Activated T-helper 1 cell treated with anti-CD3 and anti-CD28 coated beads, Interleukin-12 subunit alpha, Interleukin-12 subunit beta, Interleukin-2, Interleukin-4 antibody, amounts not matched to agents 30 ng/mL and 10 ng/mL and 1 ng/mL, durations not matched to agents 14 hours and 24 hours and 36 hours (primary cell): ENCODE measurements at regions not wholly inside any gene's neighbourhood (a gene's known extent, or its start where the extent isn't known, plus 50 kb on each side); places are given as distances from the start of the nearest gene placed in this dataset.

Source experiments
- DNase-seq: peaks from one replicate; pipeline ENCODE4 v3.0.0; 2021; ENCODE audit warnings: low spot score
- H3K27ac Mint-ChIP-seq: one replicate; pipeline ENCODE4 v1.8.0; 2021; ENCODE audit warnings: mild to moderate bottlenecking, mixed read lengths
- H3K27me3 Mint-ChIP-seq: one replicate; pipeline ENCODE4 v1.8.0; 2022; ENCODE audit warnings: mild to moderate bottlenecking, moderate library complexity, mixed read lengths; ENCODE audit not compliant: insufficient read depth
- H3K36me3 Mint-ChIP-seq: one replicate; pipeline ENCODE4 v1.8.0; 2021; ENCODE audit warnings: low read depth, mixed read lengths
- H3K4me1 Mint-ChIP-seq: one replicate; pipeline ENCODE4 v1.8.0; 2021; ENCODE audit warnings: low read depth, mixed read lengths
- H3K4me3 Mint-ChIP-seq: one replicate; pipeline ENCODE4 v1.8.0; 2021; ENCODE audit warnings: mild to moderate bottlenecking, moderate library complexity, mixed read lengths
- H3K9me3 Mint-ChIP-seq: one replicate; pipeline ENCODE4 v1.8.0; 2021; ENCODE audit warnings: mixed read lengths
- intact Hi-C: fragments of 100-400 bp; cut with micrococcal nuclease; formaldehyde crosslinking; loops from one replicate; pipeline ENCODE4 v1.15.1; 2024

GRCh38 chr2:62296832-62297623 is 101.1 kb downstream of the B3GNT2 start:
- no peaks in the 10 kb centered on the region for H3K9me3 Mint-ChIP-seq
- peaks cover 5% of the 10 kb centered on the region for H3K4me1 Mint-ChIP-seq
- no peak for DNase-seq
- H3K27me3 Mint-ChIP-seq = peaks cover 6% of the 10 kb centered on the region
- no peak overlapping the region for H3K27ac Mint-ChIP-seq
- intact Hi-C loops = no loop called here
- no peaks in the 10 kb centered on the region for H3K36me3 Mint-ChIP-seq
- no peak overlapping the region for H3K4me3 Mint-ChIP-seq

GRCh38 chr2:62296034-62296831 is 100.3 kb downstream of the B3GNT2 start:
- intact Hi-C loops = no loop called here
- no peak overlapping the region for H3K4me3 Mint-ChIP-seq
- H3K27me3 Mint-ChIP-seq = peaks cover 6% of the 10 kb centered on the region
- H3K36me3 Mint-ChIP-seq = no peaks in the 10 kb centered on the region
- H3K9me3 Mint-ChIP-seq = no peaks in the 10 kb centered on the region
- no peak overlapping the region for H3K27ac Mint-ChIP-seq
- DNase-seq = no peak
- H3K4me1 Mint-ChIP-seq = peaks cover 5% of the 10 kb centered on the region

GRCh38 chr2:62293490-62294271 is 97.8 kb downstream of the B3GNT2 start:
- DNase-seq = no peak
- no peaks in the 10 kb centered on the region for H3K9me3 Mint-ChIP-seq
- H3K27me3 Mint-ChIP-seq = peaks cover 7% of the 10 kb centered on the region
- H3K4me1 Mint-ChIP-seq = peaks cover 5% of the 10 kb centered on the region
- H3K4me3 Mint-ChIP-seq = no peak overlapping the region
- no peak overlapping the region for H3K27ac Mint-ChIP-seq
- no peaks in the 10 kb centered on the region for H3K36me3 Mint-ChIP-seq
- intact Hi-C loops = no loop called here

GRCh38 chr2:62293151-62293489 is 97.2 kb downstream of the B3GNT2 start:
- no peaks in the 10 kb centered on the region for H3K36me3 Mint-ChIP-seq
- H3K4me1 Mint-ChIP-seq = peaks cover 5% of the 10 kb centered on the region
- intact Hi-C loops = no loop called here
- peaks cover 2% of the 10 kb centered on the region for H3K27me3 Mint-ChIP-seq
- no peak for DNase-seq
- H3K9me3 Mint-ChIP-seq = no peaks in the 10 kb centered on the region
- no peak overlapping the region for H3K4me3 Mint-ChIP-seq
- H3K27ac Mint-ChIP-seq = no peak overlapping the region

GRCh38 chr2:62292190-62292589 is 96.3 kb downstream of the B3GNT2 start:
- Mint-ChIP-seq H3K4me1 (peaks cover 5% of the 10 kb centered on the region), H3K9me3 (no peaks in the 10 kb centered on the region), H3K27me3 (peaks cover 2% of the 10 kb centered on the region), H3K4me3 (no peak overlapping the region), H3K27ac (no peak overlapping the region), H3K36me3 (no peaks in the 10 kb centered on the region)
- DNase-seq = no peak
- intact Hi-C loops = no loop called here

GRCh38 chr2:62291517-62292137 is 95.7 kb downstream of the B3GNT2 start:
- no peak overlapping the region for H3K27ac Mint-ChIP-seq
- no peak overlapping the region for H3K4me3 Mint-ChIP-seq
- peaks cover 5% of the 10 kb centered on the region for H3K4me1 Mint-ChIP-seq
- no peaks in the 10 kb centered on the region for H3K36me3 Mint-ChIP-seq
- intact Hi-C loops = no loop called here
- peaks cover 2% of the 10 kb centered on the region for H3K27me3 Mint-ChIP-seq
- no peak for DNase-seq
- H3K9me3 Mint-ChIP-seq = no peaks in the 10 kb centered on the region

- no peaks in the 10 kb centered on the region for H3K36me3 Mint-ChIP-seq
- intact Hi-C loops = no loop called here
- H3K9me3 Mint-ChIP-seq = peaks cover 2% of the 10 kb centered on the region
- DNase-seq = no peak
- peaks cover 2% of the 10 kb centered on the region for H3K27me3 Mint-ChIP-seq
- H3K4me1 Mint-ChIP-seq = peaks cover 2% of the 10 kb centered on the region
- no peak overlapping the region for H3K4me3 Mint-ChIP-seq
- no peak overlapping the region for H3K27ac Mint-ChIP-seq
Measured at GRCh38 chr2:62291052-62291451, 95.1 kb downstream of the B3GNT2 start.

GRCh38 chr2:62287899-62288880 is 92.3 kb downstream of the B3GNT2 start:
- no peak for DNase-seq
- H3K27ac Mint-ChIP-seq = no peak overlapping the region
- H3K9me3 Mint-ChIP-seq = peaks cover 10% of the 10 kb centered on the region
- H3K36me3 Mint-ChIP-seq = no peaks in the 10 kb centered on the region
- H3K4me1 Mint-ChIP-seq = no peaks in the 10 kb centered on the region
- H3K27me3 Mint-ChIP-seq = peaks cover 2% of the 10 kb centered on the region
- no peak overlapping the region for H3K4me3 Mint-ChIP-seq
- intact Hi-C loops = no loop called here

- Mint-ChIP-seq H3K27ac (no peak overlapping the region), H3K36me3 (no peaks in the 10 kb centered on the region), H3K27me3 (peaks cover 3% of the 10 kb centered on the region), H3K4me1 (no peaks in the 10 kb centered on the region), H3K9me3 (peaks cover 10% of the 10 kb centered on the region), H3K4me3 (no peak overlapping the region)
- no peak for DNase-seq
- intact Hi-C loops = no loop called here
Measured at GRCh38 chr2:62287282-62287681, 91.4 kb downstream of the B3GNT2 start.

GRCh38 chr2:62286089-62286785 is 90.3 kb downstream of the B3GNT2 start:
- intact Hi-C loops = no loop called here
- peaks cover 3% of the 10 kb centered on the region for H3K27me3 Mint-ChIP-seq
- H3K27ac Mint-ChIP-seq = no peak overlapping the region

GRCh38 chr2:62284980-62285379 is 89.1 kb downstream of the B3GNT2 start:
- intact Hi-C loops = no loop called here
- peaks cover 10% of the 10 kb centered on the region for H3K9me3 Mint-ChIP-seq
- H3K4me3 Mint-ChIP-seq = no peak overlapping the region
- peaks cover 3% of the 10 kb centered on the region for H3K27me3 Mint-ChIP-seq
- no peaks in the 10 kb centered on the region for H3K4me1 Mint-ChIP-seq
- DNase-seq = no peak
- H3K27ac Mint-ChIP-seq = no peak overlapping the region
- H3K36me3 Mint-ChIP-seq = no peaks in the 10 kb centered on the region

More at GRCh38 chr2:62286089-62286785, 90.3 kb downstream of the B3GNT2 start:
- no peaks in the 10 kb centered on the region for H3K36me3 Mint-ChIP-seq
- no peak for DNase-seq
- H3K4me3 Mint-ChIP-seq = no peak overlapping the region
- peaks cover 10% of the 10 kb centered on the region for H3K9me3 Mint-ChIP-seq
- no peaks in the 10 kb centered on the region for H3K4me1 Mint-ChIP-seq
